T-helper 1 cell (primary cell): ENCODE measurements at regions not wholly inside any gene's neighbourhood (a gene's known extent, or its start where the extent isn't known, plus 50 kb on each side); places are given as distances from the start of the nearest gene placed in this dataset.

Experiments
- DNase-seq, 5 donors: peaks; one replicate each; pipeline ENCODE4 v3.0.0-alpha.2; 2012 to 2020

GRCh38 chr15:31782016-31782783 lies 248.1 kb upstream of the CHRNA7 start:
- no peak for DNase-seq

- no peak for DNase-seq
These were observed 247.4 kb upstream of the CHRNA7 start for GRCh38 chr15:31782951-31783350.

- no peak for DNase-seq
These were observed 244.0 kb upstream of the CHRNA7 start for GRCh38 chr15:31786360-31786759.

GRCh38 chr15:31788104-31788503 lies 242.2 kb upstream of the CHRNA7 start:
- DNase-seq = no peak

GRCh38 chr15:31792611-31793199 lies 237.6 kb upstream of the CHRNA7 start:
- no peak for DNase-seq

- DNase-seq = no peak
These were observed 231.0 kb upstream of the CHRNA7 start for GRCh38 chr15:31799319-31799714.

- no peak for DNase-seq
These were observed 230.5 kb upstream of the CHRNA7 start for GRCh38 chr15:31799715-31800321.

- no peak for DNase-seq
These were observed 229.2 kb upstream of the CHRNA7 start for GRCh38 chr15:31801152-31801551.

- DNase-seq = no peak
These were observed 227.6 kb upstream of the CHRNA7 start for GRCh38 chr15:31802761-31803160.

GRCh38 chr15:31803388-31803884 lies 226.9 kb upstream of the CHRNA7 start:
- no peak for DNase-seq

GRCh38 chr15:31805090-31805662 lies 225.1 kb upstream of the CHRNA7 start:
- no peak for DNase-seq

- DNase-seq = no peak
These were observed 224.2 kb upstream of the CHRNA7 start for GRCh38 chr15:31806106-31806505.

- no peak for DNase-seq
These were observed 218.7 kb upstream of the CHRNA7 start for GRCh38 chr15:31811641-31812040.

GRCh38 chr15:31814082-31814481 lies 216.2 kb upstream of the CHRNA7 start:
- no peak for DNase-seq

- DNase-seq = no peak
These were observed 214.7 kb upstream of the CHRNA7 start for GRCh38 chr15:31815411-31816155.

GRCh38 chr15:31822463-31822862 lies 207.9 kb upstream of the CHRNA7 start:
- no peak for DNase-seq

- DNase-seq = no peak
These were observed 206.3 kb upstream of the CHRNA7 start for GRCh38 chr15:31824024-31824423.

- DNase-seq = no peak
These were observed 201.7 kb upstream of the CHRNA7 start for GRCh38 chr15:31828594-31828993.

- no peak for DNase-seq
These were observed 199.7 kb upstream of the CHRNA7 start for GRCh38 chr15:31830591-31830990.

GRCh38 chr15:31831596-31831995 lies 198.7 kb upstream of the CHRNA7 start:
- DNase-seq = no peak

GRCh38 chr15:31834654-31835053 lies 195.7 kb upstream of the CHRNA7 start:
- DNase-seq = no peak

GRCh38 chr15:31839388-31839787 lies 190.9 kb upstream of the CHRNA7 start:
- DNase-seq = no peak
